Calu3 (cell line): ENCODE measurements at regions not wholly inside any gene's neighbourhood (a gene's known extent, or its start where the extent isn't known, plus 50 kb on each side); places are given as distances from the start of the nearest gene placed in this dataset.
A peak's percentile ranks its signal among the peaks of the same experiment; 100 is the strongest.
"Not testable (repeated sequence)": the region's sequence is repeated elsewhere in the genome, so short reads cannot be mapped to it uniquely, and the experiment has no call there.

Experiments
- BruUV-seq: library from RNA; stranded (reverse); fragments of 400-500 nt; replicated peaks from 2 replicates; lab custom pipeline; 2021; lab: Mats Ljungman, UMichigan
- CTCF ChIA-PET: fragments of 300-600 bp; sonication (Branson Sonifier 250); formaldehyde crosslinking; loops from one replicate; lab custom pipeline; 2022; ENCODE audit warnings: antibody characterized with exemption; lab: Charles Lee
- DNase-seq: peaks from one replicate; pipeline ENCODE4 v3.0.0; 2022
- H3K27ac Mint-ChIP-seq: one replicate; pipeline ENCODE4 v1.8.0; 2022; ENCODE audit warnings: mixed read lengths; ENCODE audit not compliant: unreplicated experiment
- H3K27me3 Mint-ChIP-seq: one replicate; pipeline ENCODE4 v1.8.0; 2022; ENCODE audit warnings: mixed read lengths; ENCODE audit not compliant: unreplicated experiment
- H3K36me3 Mint-ChIP-seq: one replicate; pipeline ENCODE4 v1.8.0; 2022; ENCODE audit warnings: mild to moderate bottlenecking, moderate library complexity, mixed read lengths; ENCODE audit not compliant: insufficient read depth, unreplicated experiment
- H3K4me1 Mint-ChIP-seq: one replicate; pipeline ENCODE4 v1.8.0; 2022; ENCODE audit warnings: mild to moderate bottlenecking, low read depth, mixed read lengths; ENCODE audit not compliant: unreplicated experiment
- H3K4me3 Mint-ChIP-seq: one replicate; pipeline ENCODE4 v1.8.0; 2022; ENCODE audit warnings: mild to moderate bottlenecking, low read depth, moderate library complexity, mixed read lengths; ENCODE audit not compliant: unreplicated experiment
- H3K9me3 Mint-ChIP-seq: one replicate; pipeline ENCODE4 v1.8.0; 2022; ENCODE audit warnings: low read depth, mixed read lengths; ENCODE audit not compliant: unreplicated experiment
- intact Hi-C: fragments of 100-400 bp; cut with micrococcal nuclease; formaldehyde crosslinking; loops from one replicate; pipeline ENCODE4 v1.10.0; 2022; ENCODE audit not compliant: unreplicated experiment
- TF ChIP-seq, protein P1 (sequence below): fragments of 200-600 bp; IDR thresholded peaks from one replicate; pipeline ENCODE4 v1.8.0; 2022; ENCODE audit warnings: antibody characterized with exemption; ENCODE audit not compliant: unreplicated experiment

DNA sequence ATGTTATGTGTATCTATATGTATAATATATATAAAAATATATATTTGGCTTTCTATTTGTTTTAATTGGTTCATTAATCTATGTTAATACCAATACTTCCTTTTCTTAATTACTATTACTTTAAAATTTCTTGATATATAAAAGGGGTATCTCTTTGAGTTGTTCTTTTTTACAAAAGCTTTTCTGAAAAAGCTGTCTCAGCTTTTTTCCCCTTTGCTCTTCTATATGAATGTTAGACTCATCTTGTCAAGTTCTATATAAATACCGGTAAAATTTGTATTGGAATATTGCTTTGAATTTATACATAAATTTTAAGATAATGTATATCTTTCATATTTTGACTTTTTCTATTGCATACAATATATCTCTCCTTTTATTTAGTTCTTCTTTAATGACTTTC, 139.8 kb upstream of the FOXG1 start:
- Mint-ChIP-seq H3K27me3 (no peaks in the 10 kb centered on the region), H3K27ac (no peak overlapping the region), H3K9me3 (peaks cover 4% of the 10 kb centered on the region), H3K4me3 (no peak overlapping the region), H3K36me3 (no peaks in the 10 kb centered on the region), H3K4me1 (peaks cover 14% of the 10 kb centered on the region)
- intact Hi-C loops = no loop called here
- TF ChIP-seq, protein P1, sequence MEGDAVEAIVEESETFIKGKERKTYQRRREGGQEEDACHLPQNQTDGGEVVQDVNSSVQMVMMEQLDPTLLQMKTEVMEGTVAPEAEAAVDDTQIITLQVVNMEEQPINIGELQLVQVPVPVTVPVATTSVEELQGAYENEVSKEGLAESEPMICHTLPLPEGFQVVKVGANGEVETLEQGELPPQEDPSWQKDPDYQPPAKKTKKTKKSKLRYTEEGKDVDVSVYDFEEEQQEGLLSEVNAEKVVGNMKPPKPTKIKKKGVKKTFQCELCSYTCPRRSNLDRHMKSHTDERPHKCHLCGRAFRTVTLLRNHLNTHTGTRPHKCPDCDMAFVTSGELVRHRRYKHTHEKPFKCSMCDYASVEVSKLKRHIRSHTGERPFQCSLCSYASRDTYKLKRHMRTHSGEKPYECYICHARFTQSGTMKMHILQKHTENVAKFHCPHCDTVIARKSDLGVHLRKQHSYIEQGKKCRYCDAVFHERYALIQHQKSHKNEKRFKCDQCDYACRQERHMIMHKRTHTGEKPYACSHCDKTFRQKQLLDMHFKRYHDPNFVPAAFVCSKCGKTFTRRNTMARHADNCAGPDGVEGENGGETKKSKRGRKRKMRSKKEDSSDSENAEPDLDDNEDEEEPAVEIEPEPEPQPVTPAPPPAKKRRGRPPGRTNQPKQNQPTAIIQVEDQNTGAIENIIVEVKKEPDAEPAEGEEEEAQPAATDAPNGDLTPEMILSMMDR = no peak
- no TSS peak for BruUV-seq
- CTCF ChIA-PET = no interaction called here
- no peak for DNase-seq

DNA sequence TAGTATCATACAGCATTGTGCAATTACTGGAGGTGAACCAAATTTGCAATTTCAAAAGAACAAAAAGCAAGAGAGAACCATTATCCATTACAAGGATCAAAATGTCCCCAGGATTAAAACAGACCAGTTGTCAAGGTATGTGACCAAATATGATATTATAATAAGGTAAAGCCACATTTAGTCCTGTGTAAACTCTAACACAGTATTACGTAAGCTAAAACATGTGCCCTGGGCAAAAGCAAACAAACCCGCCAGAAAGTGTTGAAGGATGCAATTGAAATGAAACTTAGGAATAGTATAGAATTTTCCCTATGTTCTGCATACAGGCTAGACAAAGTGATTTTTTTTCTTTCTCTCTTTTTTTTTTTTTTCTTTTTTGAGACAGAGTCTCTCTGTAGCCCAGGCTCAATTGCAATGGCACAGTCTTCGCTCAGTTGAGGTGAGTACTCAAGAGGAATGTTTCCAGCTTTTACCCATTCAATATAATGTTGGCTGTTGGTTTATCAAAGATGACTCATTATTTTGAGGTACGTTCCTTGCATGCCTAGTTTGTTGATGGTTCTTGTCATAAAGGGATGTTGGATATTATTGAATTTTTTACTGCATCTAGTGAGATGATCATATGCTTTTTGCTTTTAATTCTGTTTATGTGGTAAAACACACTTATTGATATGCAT, 137.1 kb upstream of the FOXG1 start:
- Mint-ChIP-seq H3K36me3 (no peaks in the 10 kb centered on the region), H3K27me3 (no peaks in the 10 kb centered on the region), H3K4me3 (no peak overlapping the region), H3K4me1 (peaks cover 16% of the 10 kb centered on the region), H3K27ac (no peak overlapping the region), H3K9me3 (peaks cover 4% of the 10 kb centered on the region)
- DNase-seq = no peak
- TF ChIP-seq, protein P1 = no peak
- CTCF ChIA-PET = interaction anchor here (0.6 to 0.7 kb wide), 3 partner anchors 14 to 1853 kb away, joined by 3 to 7 read pairs (median 5); no protein-coding TSS in a partner anchor
- intact Hi-C loops = no loop called here
- no TSS peak for BruUV-seq

DNA sequence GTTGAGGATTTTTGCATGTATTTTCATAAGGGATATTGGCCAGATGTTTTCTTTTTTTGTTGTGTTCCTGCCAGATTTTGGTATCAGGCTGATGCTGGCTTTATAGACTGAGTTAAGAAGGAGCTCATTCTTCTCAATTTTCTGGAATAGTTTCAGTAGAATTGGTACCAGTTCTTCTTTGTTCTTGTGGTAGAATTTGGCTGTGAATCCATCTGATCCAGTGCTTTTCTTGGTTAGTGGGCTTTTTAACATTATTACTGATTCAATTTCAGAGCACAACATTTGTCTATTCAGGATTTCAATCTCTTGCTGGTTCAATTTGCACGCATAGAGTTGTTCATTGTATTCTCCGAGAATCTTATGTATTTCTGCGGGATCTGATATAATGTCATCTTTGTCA, 136.5 kb upstream of the FOXG1 start:
- TF ChIP-seq, protein P1 = no peak
- Mint-ChIP-seq H3K27me3 (no peaks in the 10 kb centered on the region), H3K27ac (no peak overlapping the region), H3K4me3 (no peak overlapping the region), H3K9me3 (peaks cover 4% of the 10 kb centered on the region), H3K4me1 (peaks cover 22% of the 10 kb centered on the region), H3K36me3 (no peaks in the 10 kb centered on the region)
- intact Hi-C loops = no loop called here
- BruUV-seq = no TSS peak
- no peak for DNase-seq
- CTCF ChIA-PET = no interaction called here

DNA sequence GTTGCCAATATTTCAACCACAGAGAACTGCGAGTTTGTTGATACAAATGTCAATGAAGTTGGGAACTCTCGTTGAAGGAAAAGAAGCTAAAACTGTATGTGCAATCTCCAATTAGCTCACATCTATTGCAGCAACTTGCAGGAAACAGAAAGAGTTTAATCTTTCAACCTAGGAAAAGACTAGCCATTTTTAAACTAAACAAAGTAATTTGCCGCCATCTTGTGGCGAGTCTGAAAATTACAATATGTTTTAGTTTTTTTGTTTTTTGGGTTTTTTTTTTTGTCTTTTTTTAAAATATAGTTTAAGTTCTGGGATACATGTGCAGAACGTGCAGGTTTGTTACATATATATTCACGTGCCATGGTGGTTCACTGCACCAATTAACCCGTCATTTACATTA, 131.2 kb upstream of the FOXG1 start:
- BruUV-seq = no TSS peak
- peak overlapping the region; percentile 66 for H3K27ac Mint-ChIP-seq
- no peak overlapping the region for H3K4me3 Mint-ChIP-seq
- CTCF ChIA-PET = interaction anchor here (0.7 to 0.9 kb wide), 6 partner anchors 69 to 1640 kb away, joined by 3 to 6 read pairs (median 4); no protein-coding TSS in a partner anchor
- H3K36me3 Mint-ChIP-seq = no peaks in the 10 kb centered on the region
- DNase-seq = peak; percentile 28
- peaks cover 4% of the 10 kb centered on the region for H3K9me3 Mint-ChIP-seq
- H3K27me3 Mint-ChIP-seq = no peaks in the 10 kb centered on the region
- TF ChIP-seq, protein P1 = peak; percentile 43
- intact Hi-C loops = no loop called here
- peaks cover 12% of the 10 kb centered on the region for H3K4me1 Mint-ChIP-seq

DNA sequence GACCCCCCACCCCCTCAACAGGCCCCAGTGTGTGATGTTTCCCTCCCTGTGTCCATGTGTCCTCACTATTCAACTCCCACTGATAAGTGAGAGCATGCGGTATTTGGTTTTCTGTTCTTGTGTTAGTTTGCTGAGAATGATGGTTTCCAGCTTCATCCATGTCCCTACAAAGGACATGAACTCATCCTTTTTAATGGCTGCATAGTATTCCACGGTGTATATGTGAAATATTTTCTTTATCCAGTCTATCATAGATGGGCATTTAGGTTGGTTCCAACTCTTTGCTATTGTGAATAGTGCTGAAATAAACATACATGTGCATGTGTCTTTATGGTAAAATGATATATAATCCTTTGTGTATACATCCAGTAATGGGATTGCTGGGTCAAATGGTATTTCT, 130.8 kb upstream of the FOXG1 start:
- intact Hi-C loops, BruUV-seq, H3K4me3 Mint-ChIP-seq, DNase-seq, H3K27me3 Mint-ChIP-seq, H3K9me3 Mint-ChIP-seq, H3K27ac Mint-ChIP-seq, H3K36me3 Mint-ChIP-seq: not testable (repeated sequence)
- H3K4me1 Mint-ChIP-seq = peaks cover 12% of the 10 kb centered on the region
- CTCF ChIA-PET = interaction anchor here (0.8 to 0.9 kb wide), 2 partner anchors 69 to 1640 kb away, joined by 4 read pairs; no protein-coding TSS in a partner anchor

DNA sequence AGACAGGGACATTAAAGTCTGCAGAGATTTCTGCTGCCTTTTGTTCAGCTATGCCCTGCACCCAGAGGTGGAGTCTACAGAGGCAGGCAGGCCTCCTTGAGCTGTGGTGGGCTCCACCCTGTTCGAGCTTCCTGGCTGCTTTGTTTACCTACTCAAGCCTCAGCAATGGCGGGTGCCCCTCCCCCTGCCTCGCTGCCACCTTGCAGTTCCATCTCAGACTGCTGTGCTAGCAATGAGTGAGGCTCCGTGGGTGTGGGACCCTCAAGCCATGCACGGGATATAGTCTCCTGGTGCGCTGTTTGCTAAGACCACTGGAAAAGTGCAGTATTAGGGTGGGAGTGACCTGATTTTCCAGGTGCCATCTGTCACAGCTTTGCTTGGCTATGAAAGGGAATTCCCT, 125.4 kb upstream of the FOXG1 start:
- H3K4me1 Mint-ChIP-seq, intact Hi-C loops, CTCF ChIA-PET: not testable (repeated sequence)

More for the DNA sequence above, 125.4 kb upstream of the FOXG1 start:
- BruUV-seq, H3K9me3 Mint-ChIP-seq, H3K27me3 Mint-ChIP-seq, H3K4me3 Mint-ChIP-seq, DNase-seq, H3K27ac Mint-ChIP-seq, H3K36me3 Mint-ChIP-seq: not testable (repeated sequence)
